DMS 273 (cell line): ENCODE measurements at regions not wholly inside any gene's neighbourhood (a gene's known extent, or its start where the extent isn't known, plus 50 kb on each side); places are given as distances from the start of the nearest gene placed in this dataset.
"Not testable (repeated sequence)": the region's sequence is repeated elsewhere in the genome, so short reads cannot be mapped to it uniquely, and the experiment has no call there.

Experiments
- DNase-seq: peaks from one replicate; lab custom pipeline; 2025; ENCODE audit not compliant: unreplicated experiment; lab: John Stamatoyannopoulos, UW

DNA sequence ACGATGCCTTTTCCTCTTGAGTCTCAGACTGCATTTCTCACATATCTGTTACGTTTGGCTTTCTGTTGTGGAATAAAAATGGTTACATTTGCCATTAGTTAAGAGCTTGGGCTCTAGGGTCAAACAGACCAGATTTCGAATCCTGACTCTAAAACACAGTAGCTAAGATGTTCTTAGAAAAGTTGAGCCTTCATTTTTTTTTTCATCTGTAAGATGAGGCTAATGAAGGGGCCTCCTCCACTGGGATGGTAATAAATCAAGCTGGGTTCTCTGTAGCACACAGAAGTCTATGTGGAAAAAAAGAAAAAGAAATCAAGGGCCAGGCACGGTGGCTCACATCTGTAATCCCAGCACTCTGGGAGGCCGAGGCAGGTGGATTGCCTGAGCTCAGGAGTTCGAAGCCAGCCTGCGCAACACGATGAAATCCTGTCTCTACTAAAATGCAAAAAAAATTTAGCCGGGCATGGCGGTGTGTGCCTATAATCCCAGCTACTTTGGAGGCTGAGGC lies 49.9 kb upstream of the CAPRIN1 start:
- DNase-seq: no peak

DNA sequence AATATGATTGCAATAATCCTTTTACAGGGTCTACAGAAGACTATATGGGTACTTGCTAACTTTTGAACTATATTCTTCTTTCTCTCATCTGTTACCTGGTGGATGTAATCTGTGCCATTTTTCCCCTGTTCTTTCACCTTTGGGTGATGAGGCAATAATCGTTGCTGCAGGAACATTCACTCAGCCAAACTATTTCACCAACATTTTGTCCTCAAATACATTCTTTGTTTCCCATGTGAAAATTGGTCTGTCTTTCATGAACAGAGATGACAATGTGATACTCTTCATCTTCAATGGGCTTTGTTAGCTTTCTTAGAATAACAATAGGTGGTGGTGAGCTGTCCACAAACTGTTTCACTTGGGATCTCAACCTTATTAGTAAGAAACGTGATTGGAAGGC lies 52.1 kb upstream of the CAPRIN1 start:
- DNase-seq: no peak

DNA sequence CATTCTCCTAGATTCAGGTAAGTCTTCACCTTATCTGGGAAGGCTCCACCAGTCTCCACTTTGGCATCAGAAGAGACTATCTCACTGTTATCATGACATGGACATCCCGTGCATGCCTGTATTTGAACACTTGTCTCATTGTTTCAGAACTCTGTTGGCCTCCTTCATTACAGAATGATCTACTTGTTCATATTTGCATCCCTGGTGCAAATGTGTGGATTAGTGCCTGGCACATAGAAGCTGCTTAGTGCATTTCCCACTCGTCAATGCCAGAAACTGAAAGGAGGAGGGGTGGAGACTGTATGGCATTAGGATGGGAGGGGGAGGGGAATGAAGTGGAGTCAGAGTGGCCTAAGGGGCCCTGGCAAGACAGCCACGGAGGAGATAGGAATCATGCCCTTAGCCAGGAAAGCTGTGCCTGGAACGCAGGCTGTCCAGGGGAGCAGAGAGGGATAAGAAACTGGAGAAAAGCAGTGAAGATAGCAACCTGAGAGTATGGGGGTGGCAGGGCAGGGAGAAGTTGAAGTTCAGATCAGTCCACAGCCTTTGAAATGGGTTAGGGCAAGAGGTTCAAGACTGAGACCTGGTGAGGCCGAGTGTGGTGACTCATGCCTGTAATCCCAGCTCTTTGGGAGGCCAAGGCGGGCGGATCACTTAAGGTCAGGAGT lies 53.8 kb upstream of the CAPRIN1 start:
- DNase-seq: peak; percentile 6

DNA sequence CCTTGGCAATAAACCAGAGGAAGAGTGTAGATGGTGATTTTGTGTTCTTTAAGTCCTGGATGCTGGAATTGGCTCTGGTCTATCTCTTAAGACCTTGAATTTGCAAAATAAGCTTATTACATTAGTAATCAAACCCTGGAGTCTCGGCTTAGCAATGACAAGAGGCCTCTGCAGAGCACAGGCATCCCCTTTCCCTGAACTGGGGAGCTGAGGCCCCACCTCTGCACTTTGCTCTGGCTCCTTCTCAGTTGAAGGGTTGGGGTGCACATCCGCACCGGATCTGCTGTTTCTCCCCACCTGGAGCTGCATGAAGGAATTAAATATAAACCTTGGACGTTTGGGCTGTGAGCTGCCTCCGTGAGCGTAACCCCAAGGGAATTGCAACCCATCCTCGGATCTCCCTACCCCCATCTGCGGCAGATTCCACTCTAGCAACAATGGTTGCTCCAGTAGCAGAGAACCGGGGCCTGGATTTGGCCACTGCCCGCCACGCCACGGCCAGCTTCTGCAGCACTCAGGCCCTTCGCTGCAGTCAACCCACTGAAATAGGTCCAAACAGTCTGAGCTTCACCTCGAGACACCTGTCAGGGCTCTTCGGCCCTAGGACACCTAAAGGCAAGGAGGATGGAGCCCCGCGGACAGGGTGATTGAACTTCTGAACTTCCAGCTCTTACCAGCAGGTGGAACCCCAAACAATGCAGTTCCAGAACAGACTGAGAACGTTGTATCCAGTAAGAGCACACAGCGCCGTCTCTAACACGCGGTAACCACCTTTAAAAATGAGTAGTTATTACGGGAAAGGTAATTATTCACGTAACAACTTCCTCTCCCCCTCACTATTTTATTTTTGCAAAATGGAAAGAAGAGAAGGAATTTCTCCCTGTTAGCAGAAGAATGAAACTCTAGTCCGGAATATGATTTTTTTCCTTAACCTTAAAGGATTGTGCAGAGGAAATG lies 54.8 kb upstream of the CAPRIN1 start:
- DNase-seq: peak; percentile 81

DNA sequence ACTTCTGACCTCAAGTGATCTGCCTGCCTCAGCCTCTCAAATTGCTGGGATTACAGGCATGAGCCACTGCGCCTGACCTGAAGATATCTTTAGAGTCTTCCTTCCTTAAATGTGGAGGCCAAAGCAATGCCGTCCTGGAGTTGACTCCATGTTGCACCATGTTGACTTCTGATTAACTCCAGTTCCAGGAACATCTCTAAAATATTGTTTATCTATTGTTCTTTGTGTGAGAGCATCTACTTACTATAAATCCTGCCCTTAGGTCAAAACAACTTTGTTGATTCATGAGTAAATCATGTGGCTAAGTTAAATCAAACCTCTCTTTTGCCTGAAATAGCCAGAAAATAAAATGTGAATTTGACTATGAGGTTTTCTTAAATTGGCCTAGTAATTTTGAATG lies 56.6 kb upstream of the CAPRIN1 start:
- no peak for DNase-seq

DNA sequence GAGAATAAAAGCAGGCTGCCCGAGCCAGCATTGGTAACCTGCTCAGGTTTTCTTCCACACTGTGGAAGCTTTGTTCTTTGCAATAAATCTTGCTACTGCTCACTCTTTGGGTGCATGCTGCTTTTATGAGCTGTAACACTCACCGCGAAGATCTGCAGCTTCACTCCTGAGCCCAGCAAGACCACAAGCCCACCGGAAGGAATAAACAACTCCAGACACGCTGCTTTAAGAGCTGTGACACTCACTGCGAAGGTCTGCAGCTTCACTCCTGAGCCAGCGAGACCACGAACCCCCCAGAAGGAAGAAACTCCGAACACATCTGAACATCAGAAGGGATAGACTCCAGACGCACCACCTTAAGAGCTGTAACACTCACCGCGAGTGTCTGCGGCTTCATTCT lies 60.4 kb upstream of the CAPRIN1 start:
- not testable (repeated sequence) for DNase-seq

DNA sequence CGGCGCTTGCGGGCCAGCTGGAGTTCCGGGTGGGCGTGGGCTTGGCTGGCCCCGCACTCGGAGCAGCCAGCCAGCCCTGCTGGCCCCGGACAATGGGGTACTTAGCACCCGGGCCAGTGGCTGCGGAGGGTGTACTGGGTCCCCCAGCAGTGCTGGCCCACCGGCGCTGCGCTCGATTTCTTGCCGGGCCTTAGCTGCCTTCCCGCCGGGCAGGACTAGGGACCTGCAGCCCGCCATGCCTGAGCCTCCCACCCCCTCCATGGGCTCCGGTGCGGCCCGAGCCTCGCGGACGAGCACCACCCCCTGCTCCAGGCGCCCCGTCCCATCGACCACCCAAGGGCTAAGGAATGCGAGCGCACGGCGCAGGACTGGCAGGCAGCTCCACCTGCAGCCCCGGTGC lies 61.4 kb upstream of the CAPRIN1 start:
- DNase-seq: not testable (repeated sequence)

DNA sequence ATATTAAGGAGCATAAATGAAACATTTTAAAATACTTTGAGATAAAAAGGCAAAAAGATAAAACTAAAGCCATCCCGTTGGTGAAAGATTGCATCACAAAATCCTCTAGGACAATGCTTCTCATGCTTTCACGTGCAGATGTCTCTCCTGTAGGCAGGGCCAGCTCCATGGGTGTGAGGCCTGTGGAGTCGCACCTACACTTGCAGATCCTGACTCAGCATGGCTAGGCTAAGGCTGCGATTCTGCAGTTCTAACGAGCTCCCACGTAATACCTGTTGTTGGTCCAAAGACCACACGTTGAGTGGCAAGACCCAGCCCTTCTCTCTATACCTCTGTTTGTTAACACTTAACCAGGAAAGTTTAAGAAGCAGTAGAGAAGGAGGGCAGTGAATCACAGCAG lies 62.1 kb upstream of the CAPRIN1 start:
- no peak for DNase-seq

DNA sequence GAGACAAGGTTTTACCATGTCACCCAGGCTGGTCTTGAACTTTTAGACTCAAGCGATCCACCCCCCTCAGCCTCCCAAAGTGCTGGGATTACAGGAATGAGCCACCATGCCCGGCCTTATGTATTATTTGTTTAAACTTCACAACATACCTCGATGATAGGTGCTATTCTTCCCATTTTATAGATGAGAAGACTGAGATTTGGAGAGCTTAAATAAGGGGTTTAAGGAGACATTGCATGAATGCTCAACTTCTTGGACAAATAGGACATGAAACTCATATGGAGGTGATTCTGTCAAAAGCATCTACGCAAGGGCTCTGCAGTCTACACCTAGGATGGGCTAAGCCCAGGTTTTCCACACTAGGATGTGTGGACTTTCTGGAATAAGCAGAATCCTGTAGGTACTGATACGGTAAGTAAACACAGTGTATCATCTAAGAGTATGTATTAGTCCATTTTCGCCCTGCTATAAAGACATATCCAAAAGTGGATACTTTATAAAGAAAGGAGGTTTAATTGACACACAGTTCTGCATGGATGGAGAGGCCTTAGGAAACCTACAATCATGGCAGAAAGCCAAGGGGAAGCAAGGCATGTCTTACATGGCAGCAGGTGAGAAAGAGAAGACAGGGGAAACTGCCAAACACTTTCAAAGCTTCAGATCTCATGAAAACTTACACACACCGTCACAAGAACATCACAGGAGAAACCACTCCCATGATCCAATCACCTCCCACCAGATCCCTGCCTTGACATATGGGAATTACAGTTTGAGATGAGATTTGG lies 62.8 kb upstream of the CAPRIN1 start:
- peak; percentile 8 for DNase-seq

DNA sequence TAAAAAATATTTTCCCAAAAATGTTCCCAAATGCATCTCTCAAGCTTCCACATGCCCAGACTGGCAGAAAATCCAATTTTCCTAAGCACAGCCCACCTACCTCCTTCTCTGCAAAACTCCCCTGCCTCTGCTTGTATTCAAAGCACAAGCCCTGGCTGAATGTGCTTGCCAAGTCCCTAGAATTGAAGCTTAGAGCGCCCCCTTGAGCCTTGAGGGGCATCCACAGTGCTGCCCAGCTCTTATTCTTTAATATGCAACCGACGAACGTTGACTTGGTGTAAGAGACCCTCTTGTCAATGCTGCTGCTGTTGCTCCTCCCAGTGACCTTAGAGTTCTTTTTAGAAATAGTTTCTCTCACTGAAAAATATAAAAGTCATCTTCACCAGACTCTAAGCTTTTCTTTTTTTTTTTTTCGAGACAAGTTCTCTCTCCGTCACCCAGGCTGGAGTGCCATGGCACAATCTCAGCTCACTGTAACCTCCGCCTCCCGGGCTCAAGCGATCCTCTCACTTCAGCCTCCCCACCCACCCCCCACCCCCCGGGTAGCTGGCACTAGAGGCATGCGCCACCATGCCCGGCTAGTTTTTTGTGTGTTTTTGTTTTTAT lies 63.5 kb upstream of the CAPRIN1 start:
- peak; percentile 87 for DNase-seq

DNA sequence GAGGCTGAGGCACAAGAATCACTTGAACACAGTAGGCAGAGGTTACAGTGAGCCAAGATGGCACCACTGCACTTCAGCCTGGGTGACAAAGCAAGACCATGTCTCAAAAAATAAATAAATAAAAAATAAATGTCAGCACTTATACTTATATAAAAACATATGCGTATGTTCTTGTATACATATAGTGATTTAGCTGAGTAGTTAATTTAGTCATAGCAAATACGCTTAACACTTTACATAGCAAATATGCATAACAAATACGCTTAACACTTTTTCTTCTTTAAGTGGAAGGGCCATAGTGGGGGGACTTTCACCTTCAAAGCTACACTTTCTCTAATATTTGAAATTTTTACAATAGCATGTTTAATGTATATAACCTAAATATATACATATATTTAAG lies 64.0 kb upstream of the CAPRIN1 start:
- DNase-seq: no peak

DNA sequence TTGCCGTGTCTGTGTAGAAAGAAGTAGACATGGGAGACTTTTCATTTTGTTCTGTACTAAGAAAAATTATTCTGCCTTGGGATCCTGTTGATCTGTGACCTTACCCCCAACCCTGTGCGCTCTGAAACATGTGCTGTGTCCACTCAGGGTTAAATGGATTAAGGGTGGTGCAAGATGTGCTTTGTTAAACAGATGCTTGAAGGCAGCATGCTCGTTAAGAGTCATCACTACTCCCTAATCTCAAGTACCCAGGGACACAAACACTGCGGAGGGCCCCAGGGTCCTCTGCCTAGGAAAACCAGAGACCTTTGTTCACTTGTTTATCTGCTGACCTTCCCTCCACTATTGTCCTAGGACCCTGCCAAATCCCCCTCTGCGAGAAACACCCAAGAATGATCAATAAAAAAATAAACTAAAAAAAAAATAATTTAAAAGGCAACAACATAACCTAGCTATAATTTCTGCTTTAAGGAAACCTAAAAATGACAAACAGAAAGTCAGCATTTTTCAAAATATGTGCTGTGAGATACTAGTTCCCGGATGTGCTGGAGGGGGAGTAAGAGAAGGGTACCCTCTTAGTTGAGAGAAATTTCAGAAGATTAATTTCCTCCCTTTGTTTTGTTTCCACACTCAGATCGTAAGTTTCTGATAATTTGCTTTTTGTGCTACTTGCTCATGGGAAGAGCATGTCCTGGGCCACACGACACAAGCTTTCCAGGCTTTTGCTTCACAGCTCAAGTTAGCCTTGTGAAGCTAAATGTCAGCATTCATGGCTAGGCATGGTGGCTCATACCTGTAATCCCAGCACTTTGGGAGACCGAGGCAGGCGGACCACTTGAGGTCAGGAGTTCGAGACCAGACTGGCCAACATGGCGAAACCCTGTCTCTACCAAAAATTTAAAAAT lies 64.7 kb upstream of the CAPRIN1 start:
- DNase-seq: not testable (repeated sequence)

DNA sequence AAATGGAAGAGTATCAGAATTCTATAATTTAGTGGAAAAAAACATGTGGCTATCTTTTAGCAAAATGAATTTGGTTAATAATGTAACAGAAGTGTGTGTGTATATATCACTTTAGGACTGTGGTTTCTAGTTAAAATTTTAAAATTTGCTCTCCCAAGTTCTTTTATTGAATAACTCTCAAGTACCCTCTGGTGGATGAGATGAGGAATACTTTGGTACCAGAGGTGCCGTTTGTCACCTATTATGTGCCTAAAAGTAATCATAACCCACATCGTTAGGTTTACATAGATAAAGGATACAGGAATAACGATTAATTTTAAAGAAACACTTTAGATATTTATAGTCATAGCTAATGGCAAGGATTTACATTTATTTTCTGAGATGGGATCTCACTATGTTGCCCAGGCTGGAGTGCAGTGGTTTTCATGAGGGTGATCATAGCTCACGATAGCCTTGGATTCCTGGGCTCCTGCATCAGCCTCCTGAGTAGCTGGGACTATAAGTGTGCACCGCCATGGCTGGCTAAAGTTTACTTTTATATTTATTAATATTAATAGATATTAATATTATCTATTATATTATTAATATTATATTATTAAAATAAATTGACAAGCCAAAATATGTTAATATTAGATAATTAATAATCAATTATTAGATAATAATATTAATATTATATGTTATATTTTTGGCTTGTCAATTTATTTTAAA lies 66.7 kb upstream of the CAPRIN1 start:
- DNase-seq: no peak

DNA sequence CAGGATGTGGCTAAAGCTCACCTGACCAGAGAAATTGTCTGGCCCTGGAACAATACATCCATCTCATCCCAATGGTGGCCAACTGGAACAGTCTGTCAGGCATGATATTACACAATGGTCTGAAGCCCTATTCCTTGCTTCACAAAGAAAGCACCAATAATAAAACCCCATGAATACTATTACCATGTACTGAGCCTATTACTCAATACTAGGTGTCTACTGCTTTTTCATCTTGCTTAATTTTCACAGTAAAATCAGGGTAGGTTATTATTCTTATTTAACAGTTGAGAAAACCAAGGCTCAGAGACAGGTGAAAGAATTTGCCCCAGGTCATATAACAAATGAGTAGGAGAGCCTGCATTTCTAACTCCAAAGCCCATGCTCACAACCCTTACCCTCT lies 68.9 kb upstream of the CAPRIN1 start:
- no peak for DNase-seq

DNA sequence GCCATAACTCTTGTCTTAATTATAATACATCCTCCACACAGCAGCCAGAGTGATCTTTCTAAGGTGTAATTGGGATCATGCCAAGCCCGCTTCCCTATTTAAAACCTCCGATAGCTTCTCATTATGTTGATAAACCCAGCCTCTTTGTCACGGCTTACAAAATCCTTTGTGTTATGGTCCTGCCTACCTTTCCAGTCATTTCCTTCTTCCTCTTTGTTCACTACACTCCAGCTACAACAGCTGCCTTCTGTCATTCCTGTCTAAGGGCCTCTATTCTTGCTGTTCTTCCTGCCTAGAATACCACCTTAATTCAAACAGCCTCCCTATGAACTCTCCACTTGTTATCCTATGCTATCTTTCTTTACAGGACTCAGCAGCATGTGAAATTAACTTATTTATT lies 70.6 kb upstream of the CAPRIN1 start:
- no peak for DNase-seq

DNA sequence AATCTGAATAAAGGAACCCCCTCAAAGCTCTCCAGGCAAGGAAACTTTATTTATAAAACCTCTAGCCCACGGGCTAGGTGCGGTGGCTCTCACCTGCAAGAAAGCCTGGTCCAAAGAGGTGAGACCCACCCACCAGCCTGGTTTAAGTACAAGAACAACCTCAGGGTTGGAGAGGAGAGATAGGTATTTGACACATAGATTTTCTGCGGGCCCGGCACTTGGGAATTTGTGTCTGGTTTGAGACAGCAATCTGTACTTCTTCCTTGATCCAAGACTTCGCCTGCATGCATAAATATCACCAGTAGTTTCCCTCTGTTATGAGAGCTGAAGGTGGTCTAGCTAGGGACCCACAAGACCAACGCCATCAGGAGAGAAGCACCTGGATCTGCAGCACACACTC lies 73.2 kb upstream of the CAPRIN1 start:
- DNase-seq: no peak

DNA sequence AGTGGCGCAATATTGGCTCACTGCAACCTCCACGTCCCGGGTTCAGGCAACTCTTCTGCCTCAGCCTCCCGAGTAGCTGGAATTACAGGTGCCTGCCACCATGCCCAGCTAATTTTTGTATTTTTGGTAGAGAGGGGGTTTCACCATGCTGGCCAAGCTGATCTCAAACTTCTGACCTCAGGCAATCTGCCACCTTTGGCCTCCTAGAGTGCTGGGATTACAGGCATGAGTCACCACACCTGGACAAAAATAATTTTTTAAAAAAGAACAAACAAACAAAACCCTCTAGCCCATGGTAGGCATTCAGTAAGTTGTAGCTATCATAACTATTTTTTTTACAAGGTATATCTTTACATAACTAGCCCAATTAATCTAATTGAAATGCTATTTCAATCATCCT lies 73.9 kb upstream of the CAPRIN1 start:
- no peak for DNase-seq

DNA sequence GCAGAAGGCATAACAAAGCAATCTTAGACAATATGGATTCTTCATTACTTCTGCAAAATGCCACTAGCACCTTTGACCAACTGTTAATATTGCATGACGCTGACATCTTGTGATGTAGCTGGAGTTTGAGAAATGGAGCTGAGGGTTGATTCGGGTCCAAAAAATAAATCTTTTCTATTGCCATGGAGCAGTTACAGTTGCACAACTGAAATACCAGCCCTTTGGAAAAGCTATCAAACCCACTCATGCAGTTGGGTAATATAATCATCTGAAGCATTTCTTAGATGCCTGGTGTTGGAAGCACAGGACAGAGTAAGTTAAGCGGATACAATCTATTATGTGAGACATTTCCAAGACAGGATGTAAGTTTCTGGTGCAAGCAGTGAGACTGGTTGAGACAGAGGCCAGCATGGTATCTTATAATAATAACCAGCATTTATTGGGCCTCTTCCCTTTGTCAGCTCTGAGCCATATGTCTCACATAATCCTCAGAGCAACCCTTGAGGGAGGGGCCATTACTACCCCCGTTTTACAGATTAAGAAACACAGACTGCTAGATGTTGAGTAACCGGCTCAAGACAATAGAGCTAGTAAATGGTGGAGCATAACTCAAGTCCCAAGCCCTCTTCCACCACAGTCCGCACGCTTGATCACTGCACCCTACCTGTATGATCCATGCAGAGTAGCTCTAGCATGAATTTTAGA lies 74.9 kb upstream of the CAPRIN1 start:
- no peak for DNase-seq

DNA sequence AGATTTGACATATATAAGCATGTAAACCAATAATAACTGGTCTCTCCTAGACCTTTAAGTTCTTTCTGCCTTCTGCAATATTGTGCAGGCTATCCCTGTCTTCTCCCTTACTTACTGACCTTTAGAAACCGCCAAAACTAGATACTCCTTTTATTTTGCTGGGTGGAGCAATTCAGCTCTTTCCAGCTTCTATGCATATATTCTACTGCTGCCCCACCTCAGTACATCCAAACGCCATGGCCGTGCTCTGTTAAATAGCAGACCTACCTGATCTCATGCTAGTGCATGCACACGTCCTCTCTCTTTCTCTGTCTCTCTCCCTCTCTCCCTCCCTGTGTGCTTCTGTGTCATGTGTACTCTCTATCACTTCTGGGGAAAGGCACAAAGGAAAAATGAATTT lies 76.7 kb upstream of the CAPRIN1 start:
- no peak for DNase-seq
